ENCODE measurements at regions not wholly inside any gene's neighbourhood (a gene's known extent, or its start where the extent isn't known, plus 50 kb on each side); places are given as distances from the start of the nearest gene placed in this dataset.

- no peak for TF ChIP-seq CTCF (IDR thresholded peaks at IDR 0.05; ENCODE audit: borderline replicate concordance, insufficient read depth, low read depth, low read length)
Observed at GRCh38 chr16:63216696-63217423, 1180.6 kb upstream of the CDH8 start.

DNA sequence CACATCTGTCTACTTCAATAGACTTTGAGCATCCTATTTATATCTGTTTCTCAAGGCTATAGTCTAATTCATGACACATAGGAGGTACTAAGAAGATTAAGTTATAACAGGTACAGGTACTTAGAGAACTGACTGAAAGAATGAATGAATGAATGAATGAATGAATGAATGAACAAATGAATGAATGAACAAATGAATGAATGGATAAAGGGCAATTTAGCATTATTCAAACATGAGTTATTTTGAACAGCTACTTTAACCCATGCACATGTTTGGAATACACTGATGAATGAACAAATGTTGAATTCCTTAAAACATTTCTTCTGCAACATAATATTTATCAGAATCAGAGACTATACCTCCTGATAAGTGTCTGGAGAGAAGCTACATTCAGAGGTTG lies 1165.6 kb upstream of the CDH8 start:
- H3K4me3 ChIP-seq (ENCODE audit: low read depth, low read length), result no peak overlapping the region
- no peak for TF ChIP-seq CTCF (IDR thresholded peaks at IDR 0.05; ENCODE audit: borderline replicate concordance, insufficient read depth, low read depth, low read length)

More at GRCh38 chr16:63216696-63217423, 1180.6 kb upstream of the CDH8 start:
- H3K4me3 ChIP-seq (ENCODE audit: low read depth, low read length), result no peak overlapping the region

DNA sequence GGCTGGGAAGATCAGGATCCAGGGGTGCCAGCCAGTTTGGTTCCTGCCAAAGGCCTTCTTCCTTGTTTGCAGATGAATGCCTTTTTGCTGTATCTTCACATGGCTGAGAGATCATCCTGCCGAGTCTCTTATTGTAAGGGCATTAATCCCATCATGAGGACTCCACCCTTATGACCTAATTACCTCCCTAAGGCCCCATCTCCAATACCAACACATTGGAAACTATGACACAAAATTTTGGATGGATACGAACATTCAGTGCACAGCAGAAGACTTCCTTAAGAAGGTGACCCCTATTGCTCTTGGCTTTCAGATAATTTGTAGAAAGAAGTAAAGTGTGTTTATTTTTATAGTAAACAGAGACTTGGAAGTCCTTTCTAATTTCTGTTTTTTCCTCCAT lies 1164.7 kb upstream of the CDH8 start:
- no peak for TF ChIP-seq CTCF (IDR thresholded peaks at IDR 0.05; ENCODE audit: borderline replicate concordance, insufficient read depth, low read depth, low read length)
- H3K4me3 ChIP-seq (ENCODE audit: low read depth, low read length), result no peak overlapping the region

- TF ChIP-seq CTCF (IDR thresholded peaks at IDR 0.05; ENCODE audit: borderline replicate concordance, insufficient read depth, low read depth, low read length), result no peak
- H3K4me3 ChIP-seq (ENCODE audit: low read depth, low read length), result no peak overlapping the region
Observed at GRCh38 chr16:63195336-63195735, 1159.1 kb upstream of the CDH8 start.

DNA sequence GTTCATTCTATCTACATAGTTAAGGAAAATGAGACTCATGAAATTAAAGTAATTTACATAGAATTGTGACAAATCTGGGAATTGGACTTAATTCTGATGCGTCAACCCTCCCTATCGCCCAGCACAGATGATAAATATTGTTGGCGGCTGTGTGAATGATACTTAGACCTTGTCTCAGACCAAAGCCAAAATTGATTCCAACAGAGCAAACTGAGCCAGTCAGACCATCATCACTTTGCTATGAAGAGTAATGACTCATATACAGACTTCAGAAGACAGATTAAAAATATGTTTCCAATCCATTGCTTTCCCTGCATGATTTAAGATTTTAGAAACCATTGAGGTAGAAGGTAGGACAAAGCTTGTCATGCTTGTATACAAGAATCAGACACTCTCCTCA lies 1156.7 kb upstream of the CDH8 start:
- TF ChIP-seq CTCF (IDR thresholded peaks at IDR 0.05; ENCODE audit: borderline replicate concordance, insufficient read depth, low read depth, low read length), result no peak
- no peak overlapping the region for H3K4me3 ChIP-seq (ENCODE audit: low read depth, low read length)

- H3K4me3 ChIP-seq (ENCODE audit: low read depth, low read length), result no peak overlapping the region
- no peak for TF ChIP-seq CTCF (IDR thresholded peaks at IDR 0.05; ENCODE audit: borderline replicate concordance, insufficient read depth, low read depth, low read length)
Observed at GRCh38 chr16:63188086-63188771, 1152.0 kb upstream of the CDH8 start.

DNA sequence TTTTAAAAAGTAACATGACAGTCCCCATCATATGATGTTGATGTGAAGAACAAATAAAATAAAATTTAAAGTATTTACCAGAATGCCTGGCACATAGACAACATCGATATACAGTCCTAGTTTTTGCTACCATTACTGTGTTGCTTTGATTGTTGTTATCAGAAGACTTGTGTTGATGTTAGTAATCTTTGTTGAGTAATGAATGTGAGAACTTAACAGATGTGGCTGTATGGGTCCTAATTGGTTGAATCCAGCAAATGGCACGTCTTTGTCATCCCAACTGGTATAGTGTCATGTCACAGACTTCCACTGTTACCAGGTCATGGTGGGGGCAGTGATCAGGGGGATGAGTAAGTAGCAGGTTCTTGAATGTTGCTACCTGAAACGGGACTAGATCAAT lies 1151.4 kb upstream of the CDH8 start:
- no peak overlapping the region for H3K4me3 ChIP-seq (ENCODE audit: low read depth, low read length)
- no peak for TF ChIP-seq CTCF (IDR thresholded peaks at IDR 0.05; ENCODE audit: borderline replicate concordance, insufficient read depth, low read depth, low read length)

Data from GM12875 (cell line).